ENCODE measurements at regions not wholly inside any gene's neighbourhood (a gene's known extent, or its start where the extent isn't known, plus 50 kb on each side); places are given as distances from the start of the nearest gene placed in this dataset.

DNA sequence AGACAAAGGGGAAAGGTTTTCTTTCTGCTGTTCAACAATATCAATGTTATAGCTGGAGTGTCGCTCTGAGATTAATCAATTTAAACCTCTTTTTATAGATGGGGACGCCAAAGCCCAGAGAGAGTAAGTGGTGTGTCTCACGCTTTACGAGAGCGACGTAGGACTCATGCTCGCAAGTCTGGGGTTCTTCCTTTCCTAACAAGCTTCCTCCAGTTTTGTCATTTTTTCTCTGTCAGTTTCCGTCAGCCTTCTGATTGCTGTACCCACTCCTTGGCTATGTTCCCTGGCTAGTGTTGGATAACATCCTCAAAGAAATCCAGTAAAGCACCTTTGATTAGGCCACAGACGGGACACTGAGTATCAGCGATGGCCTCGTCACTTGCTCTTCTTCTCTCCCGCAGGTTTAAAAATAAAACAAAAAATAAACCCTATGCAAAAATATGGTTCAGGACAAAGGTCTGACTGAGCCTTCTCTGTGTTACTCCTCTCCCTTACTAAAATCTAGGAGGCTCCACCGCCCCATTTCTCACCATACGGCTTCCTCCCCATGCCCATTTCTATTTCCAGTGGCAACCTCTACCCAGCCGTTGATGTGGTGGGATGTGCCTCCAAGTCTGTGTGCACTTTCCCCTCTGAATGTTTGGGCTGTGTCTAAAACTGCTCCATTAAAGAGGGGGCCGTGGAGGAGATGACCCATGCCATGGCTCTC is 172.7 kb upstream of the PARP11 start:
- DNase-seq = no peak

DNA sequence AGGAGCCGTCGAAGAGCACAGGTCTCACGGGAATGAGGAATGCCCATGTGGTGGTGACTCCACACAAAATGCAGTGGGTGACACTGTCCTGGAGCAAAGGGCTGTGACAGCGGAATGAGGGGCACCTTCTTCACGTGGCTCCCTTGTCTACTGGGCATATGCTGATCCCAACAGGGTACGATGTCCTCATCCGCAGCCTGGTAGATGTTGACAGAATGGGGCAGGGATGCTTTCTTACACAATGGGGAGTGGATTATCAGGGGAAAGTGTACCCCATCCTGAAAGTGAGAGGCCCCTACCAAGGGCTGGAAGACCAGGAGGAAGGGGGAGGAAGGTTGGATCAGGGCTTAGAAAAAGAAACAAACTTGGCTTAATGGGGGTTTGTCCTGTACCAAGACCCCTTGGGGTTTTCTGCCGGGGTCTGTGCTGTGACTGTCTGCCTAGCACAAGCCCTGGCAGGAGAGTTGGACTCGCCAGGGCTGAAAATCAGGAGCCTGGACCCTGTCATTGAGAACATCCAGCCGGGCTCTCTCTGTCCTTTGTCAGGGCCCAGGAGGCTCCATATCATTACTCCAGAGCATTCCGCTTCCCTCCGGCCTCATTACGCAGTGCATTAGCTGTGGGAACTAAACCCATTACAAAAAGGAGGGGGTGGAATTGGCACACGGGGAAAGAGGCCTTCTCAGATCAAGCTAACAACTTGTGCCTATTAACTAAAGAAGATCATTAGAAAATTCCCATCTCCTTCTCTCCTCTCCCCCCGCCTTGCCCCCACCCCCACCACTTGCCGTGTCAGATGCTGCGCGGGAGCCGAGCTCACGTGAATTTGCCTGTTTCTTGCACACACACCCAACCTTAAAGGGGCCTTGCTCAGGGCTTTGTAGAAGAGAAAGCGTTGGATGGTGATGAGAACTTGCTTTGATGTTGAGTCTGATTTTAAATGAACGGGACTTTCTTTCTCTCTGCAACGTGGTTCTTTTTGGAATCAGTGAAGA is 171.8 kb upstream of the PARP11 start:
- no peak for DNase-seq

DNA sequence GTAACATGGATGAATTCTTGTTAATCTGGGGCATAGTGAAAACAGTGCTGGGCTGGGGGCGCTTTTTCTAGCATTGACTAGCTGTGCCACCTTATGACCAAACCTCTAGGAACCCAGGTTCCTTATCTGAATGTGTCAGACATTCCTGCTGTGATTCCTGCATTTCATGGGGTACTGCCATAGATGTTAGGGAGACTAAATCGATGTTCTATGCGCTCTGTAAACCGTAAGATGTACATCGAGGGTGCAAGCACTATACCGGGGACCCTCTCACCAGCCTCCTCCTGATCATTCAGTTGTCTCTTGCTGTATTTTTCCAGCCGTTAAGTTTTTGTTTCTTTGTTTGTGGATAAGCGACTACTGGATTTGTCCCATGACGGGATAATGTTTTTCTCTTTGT is 170.9 kb upstream of the PARP11 start:
- DNase-seq = no peak

DNA sequence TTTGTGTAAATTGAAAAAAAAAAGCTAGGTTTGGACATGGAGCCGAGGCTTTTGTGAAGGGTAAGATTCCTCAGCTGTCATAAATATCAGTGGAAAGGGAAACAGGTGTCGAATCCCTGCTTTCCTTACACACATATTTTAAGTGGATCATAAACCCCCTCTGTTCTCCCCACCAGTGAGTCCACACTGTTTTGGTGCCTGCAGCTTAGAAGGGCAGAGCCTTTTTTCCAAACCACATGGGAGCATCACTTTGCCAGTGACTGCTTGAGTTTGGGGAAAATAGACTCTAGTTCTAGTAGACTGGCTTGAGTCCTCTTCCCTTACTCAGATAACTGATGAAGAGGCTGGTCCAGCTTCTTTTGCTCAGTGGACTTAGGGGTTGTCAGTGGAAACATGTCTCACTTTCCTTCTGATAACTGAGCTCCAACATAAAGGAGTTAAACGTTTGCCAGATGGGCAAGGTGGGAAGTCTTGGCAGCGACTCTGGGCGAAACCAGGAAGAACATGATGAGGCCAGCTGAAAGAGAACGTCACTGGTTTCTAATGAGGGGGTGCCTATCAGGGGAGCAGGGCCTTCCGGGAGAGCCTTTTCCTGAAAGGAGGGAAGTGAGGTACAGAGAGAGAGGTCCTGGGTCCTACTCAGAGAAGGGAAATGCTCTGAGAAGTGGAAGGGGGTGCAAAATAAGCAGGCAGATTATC is 168.1 kb upstream of the PARP11 start:
- no peak for DNase-seq

DNA sequence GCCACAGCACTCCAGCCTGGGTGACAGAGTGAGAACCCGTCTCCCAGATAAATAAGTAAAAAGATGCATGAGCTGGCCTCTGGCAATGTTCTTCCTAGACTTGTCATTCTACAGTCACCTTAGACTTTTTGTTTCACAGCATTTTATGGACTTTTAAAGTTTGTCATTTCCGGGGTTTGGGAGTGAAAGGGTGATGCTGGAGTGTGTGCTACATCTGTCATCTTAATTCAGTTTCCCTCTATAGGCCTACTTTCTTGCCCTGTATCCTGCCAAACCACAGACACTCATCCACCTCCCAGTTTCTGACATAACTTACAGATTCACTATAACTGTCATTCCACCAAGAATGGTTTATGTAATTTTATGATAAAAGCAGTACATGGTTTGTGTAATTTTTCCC is 166.7 kb upstream of the PARP11 start:
- DNase-seq = no peak

DNA sequence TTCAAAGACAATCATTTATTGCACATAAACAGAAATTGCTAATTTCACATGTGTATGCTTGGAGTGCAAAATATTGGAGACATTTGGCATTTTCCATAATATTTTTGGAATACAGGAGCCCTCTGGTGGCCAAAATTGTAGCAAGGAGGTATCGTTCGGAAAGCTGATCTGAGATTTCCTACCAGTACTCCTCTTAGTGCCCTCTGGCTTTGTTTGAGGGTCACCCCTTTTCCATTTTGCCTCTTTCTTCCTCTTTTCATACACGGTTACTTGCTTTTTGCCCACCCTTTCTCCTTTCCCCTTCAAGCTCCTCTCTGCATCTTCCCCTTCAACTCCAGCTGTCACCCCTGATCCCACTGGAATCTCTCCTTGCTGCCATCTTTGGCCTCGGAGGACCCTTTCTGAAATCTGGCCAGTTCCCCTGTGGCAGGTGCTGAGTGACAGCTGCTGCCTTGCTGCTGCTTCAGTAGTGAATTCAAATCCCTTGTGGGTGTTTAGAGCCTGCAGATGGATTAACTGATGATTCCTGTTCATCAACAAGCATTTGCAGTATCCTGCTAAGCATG is 164.6 kb upstream of the PARP11 start:
- peak; percentile 11 for DNase-seq

DNA sequence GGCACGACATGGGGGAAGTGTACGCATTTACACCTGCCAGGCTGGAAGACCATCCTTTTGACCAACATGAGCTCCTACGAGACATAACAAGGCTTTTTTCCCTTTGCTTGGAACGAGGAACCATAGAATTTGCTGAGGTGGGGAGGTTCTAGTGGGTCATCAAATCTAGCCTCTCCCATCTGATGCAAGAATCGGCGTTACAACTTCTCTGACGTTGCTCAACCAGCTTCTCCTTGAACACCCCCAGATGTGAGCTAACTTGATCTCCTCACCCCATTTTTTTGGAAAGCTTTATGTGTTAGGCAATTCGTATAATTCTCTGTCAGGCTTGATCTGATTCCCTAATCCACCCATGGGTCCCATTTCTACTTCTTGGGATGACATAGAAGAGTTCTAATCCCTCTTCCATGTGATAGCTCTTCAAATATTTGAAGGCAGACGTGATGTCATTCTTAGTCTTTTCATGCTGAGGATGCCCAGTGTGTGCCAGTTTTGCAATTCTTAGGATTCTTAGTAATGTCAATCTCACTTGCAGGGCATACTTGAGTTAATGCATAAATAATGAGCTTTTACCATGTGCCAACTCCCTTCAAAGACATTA is 163.6 kb upstream of the PARP11 start:
- no peak for DNase-seq

DNA sequence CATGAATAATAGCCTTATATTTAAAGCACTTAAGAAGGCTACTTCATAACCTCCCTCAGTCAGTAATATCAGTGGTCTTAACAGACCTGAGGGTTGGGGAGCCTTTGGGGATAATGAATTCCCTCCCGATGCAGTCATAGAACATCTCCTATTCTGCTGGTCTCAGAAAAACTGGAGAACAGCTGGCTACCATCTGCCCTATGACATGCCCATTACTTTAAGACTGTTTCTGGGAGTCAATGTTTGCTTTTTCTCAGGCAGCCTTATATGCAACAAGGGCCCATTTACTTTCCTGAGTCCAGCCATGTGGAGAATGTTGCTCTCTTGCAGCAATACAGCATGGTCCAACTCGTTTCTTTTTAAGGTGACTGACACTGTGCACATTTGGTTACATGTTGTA is 161.7 kb upstream of the PARP11 start:
- DNase-seq = no peak

DNA sequence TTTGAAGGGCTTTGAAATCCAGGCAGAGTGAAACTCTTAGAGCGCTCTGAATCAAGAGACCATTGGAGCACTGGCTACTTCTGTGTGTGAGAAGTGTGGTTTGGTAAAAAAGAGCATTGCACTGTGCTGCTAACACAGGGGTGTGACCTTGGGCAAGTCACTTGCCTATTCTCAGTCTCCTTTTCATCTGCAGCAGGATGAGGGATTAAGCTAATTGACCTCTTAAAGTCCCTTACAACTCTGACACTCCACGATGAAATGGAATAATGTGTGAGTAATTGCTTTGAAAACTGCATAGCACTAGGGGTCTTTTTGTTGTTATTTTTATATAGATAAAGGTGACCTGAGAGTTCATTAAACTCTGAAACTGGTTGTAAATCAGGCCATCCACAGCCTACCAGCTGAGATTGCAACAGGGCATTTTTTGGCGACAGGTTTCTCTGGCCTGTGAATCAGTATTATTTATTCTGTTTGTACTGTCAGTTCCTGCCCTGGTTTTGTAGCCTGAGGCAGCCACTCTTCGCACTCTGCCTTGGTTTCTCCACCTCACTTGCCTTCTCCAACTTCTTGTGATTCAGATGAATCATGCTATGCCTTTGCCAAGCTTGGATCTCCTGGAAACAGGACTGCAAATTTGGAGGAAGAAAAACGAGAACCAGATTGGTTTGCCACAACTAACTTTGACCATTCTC is 159.9 kb upstream of the PARP11 start:
- DNase-seq = no peak

DNA sequence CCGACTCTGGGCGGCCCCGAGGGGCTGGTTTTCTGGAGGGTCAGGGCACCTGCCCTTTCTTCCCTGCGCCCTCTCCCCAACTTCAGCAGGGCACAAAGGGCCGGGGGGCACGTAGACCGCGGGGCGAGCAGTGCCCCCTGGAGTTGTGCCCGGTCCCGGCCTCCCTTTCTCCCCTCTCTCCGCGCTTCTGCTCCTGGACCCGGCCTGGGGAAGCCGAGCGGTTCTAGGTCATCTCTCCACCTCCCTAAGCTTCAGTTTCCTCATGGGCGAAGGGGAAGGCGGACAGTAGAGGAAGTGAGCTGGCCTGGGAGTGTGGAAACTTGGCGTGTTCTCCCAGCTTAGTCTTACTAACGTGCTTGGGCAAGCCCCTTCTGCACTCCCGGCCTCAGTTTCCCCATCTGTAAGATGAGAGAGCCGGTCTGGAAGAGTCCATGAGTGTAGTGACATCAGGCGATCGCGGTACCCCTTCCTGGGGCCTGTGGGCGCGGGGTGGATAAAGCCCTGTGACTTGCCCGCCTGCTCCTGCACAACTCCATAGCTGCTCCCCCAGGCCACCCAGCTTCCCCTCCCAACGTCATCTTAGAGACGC is 158.6 kb upstream of the PARP11 start:
- no peak for DNase-seq

DNA sequence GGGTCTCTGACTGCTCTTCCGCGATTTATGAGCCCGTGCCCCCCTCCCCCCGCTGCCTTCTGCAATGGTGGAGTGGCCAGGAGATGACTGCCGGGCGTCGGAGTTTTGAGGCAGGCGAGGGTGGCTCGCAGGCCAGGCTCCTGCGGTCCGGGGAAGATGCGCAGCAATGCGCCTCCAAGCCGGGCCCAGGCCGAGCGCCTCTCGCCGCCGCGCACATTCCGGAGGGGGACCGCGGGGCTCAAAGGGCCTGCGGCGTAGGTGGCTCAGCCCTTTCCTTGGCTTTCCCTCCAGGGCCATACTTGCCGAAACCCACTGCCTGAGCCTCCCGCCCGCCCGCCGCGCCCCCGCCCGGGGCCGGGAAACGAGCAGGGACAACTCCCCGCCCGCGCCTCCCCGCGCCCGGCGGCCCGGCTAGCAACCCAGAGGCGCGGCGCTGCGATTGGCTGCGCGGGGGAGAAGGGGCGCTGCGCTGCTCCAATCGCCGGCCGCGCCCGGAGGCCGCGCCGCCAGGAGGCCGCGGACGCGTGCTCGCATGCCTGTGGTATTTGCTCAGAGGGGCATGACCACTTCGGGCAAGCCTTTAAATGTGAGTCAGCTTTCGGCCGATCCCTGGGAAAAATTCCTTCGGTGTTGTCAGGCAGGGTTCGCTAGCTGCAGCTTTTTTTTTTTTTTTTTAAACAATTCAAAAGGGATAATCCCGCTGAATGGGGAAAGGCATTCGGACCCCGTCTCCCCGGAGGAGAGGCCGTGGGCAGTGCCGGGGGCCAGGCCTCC is 157.9 kb upstream of the PARP11 start:
- peak; percentile 17 for DNase-seq

DNA sequence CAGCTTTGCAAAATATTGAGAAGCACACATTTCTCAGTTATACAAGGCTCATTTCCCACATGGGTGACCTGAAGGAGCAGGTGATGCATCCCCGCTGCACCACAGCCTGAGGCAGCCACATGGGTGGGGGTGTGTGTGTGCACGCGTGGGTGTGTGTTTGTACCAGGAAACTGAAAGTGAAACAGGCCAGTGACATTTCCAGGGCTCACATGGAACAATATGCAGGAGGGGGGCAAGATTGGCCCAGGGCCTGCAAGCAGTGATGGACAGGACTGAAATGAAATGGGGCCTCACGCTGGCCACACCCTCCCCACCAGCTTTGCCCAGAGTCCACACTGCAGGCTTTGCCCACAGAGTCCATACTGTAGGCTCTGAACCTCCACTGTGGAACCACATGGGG is 154.2 kb upstream of the PARP11 start:
- DNase-seq = no peak

DNA sequence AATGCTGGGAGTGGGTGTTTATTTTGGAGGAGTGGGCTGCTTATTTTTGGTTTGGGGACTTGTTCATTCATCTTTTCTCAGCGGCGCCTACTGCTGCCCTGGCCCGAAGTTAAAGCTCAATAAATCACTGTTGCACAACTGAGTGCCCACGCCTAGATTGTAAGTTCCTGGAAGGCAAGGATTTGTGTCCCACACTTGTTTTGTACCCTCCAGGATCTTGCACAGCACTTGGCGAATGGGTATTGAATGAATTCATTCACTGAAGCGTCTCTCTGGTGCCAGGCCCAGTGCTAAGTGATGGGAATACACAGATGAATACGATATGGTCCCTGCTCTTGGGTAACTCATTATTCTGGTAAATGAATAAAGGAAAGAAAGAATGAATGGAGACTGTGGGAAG is 153.3 kb upstream of the PARP11 start:
- DNase-seq = no peak

DNA sequence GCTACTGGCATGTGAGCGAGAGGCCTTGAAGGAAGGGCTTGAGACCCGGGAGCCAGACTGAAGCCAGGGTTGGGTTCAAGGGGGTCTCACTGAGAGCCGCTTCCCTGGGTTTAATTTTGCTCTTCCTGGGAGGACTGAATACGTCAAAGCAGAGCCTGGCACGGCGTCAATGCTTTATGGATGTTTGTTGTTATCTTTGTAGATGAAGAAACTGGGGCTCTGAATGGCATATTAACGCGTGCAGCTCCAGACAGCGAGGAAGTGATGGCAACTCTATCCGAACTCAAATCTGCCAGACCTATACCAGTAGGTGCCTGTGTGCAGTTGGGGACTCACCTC is 152.8 kb upstream of the PARP11 start:
- DNase-seq = no peak

DNA sequence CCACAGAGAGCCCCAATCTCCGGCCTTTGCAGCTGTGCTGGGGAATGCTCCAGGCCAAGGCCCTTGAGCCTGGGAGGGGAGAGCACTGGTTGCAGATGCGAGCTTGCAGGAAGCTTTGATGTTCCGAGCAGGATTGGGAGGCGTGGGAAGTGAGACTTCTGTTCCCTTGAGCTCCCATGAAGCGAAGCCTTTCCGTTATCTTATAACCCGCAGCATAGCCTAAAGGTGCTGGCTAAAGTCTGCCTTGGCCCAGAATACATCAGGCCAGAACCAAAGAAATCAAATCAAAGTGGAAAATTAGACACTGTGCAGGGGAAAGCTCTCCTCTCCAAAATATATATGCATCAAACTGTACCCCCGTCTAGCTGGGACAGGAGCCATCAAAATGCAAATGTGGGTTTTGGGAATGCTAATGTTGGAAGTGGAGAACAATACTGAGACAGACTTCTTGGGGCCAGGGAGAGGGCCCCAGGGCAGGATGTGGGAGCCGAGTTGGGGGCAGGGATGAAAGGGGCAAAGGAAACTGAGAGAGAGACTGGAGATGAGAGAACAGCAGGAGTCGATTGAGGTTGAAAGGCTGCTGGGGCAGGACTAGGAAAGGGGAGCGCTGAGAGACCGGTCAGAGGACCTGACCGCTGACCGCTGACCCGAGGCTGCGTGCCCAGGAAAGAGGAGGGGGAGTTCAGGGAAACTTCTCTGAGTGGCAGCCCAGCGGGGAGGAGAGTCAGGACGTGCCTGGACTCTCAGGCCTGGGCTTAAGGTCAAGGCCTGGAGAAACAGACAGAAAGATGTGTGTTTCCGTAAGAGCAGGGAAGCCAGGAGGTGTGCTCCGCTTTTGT is 152.2 kb upstream of the PARP11 start:
- no peak for DNase-seq

DNA sequence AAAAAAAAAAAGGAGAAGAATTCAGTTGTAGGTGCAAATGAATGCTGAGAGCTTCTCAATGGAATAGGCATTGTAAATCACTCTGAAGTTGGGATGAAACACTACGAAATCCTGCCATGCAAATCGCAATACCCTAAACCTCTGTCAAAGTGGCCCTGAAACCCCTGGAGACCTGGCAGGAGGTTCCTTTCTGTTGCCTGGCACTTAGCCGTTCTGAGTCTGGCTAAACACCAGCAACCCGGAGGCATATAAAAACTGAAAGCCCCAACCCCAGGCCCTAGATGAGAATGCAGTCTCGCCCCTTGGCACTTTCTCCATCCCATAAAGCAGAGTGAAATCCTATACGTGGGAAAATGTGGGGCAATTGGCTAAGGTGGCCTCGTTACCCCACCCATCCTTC is 151.5 kb upstream of the PARP11 start:
- no peak for DNase-seq

DNA sequence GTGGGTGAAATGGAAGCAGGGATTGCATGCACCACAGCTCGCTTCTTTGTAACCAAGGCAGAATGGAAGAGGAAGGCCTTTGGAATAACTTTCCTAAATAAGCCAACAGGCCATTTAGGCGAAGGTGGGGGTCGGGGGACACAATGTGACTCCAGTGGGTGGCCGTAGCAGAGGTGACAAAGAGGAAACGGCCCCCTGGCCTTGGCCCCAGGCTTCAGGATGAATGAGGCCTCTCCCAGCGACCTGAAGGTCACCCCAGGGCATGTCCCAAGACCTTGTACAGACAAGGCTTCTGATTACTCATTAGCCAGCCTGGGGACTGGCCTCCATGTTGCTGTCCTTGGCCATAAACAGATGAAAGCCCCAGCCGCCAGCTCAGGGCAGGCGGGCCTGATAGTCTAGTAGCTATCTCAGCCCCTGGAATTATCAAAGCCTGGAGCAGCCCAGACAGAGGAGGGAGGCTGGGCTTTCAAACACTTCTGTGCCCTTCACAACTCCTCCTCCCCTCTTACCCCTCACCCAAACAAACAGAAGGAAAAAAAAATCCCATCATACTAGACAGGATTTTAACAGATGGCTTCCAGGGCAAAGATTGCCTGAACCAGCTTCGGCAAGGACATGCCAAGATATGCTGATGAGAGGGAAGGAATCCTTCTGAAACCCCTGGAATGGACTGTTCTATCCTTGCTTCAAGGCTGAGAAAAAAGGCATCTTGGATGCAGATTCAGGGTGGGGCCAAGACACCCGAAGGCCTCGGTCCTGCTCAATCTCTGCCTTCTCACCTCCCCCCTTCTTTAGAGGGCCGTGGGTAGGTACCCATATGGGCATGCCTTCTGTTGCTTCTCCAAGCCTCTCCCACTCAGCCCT is 142.3 kb upstream of the PARP11 start:
- no peak for DNase-seq

DNA sequence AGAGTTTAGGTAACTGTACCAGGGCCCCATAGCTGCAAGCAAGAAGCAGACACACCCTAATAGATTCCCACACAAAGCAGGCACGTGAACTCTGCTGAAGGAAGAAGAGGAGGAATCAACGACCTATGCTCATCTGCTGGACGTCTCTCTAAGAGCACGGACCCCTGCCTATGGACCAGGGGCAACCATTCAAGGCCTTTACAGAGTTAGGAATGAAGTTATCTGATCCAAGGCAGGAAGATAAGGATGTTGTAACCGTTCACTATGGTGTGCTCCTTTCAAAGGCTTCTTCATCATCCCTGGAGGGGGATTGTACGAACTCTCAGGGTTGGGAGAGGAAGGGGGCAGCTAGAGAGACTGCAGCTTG is 141.6 kb upstream of the PARP11 start:
- no peak for DNase-seq

DNA sequence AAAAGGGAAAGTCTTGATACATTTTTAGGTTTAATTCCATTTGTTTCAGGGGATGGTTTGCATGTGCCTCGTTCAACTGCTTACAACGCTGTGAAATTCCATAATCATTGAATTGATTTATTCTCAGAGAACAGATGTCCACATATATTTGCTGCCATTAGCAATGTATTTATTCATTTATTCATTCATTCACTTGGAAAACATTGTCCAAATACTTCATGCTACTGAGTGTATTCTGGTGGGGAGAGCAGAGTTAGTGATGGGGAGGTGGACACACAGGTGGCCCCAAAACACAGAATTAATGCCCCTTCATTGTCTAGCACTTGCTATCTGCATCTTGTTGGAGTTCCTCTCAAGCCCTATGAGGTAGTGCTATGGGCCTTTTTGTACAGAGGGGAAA is 141.2 kb upstream of the PARP11 start:
- no peak for DNase-seq
